Adrenal gland (tissue), 5 donors: ENCODE measurements at regions not wholly inside any gene's neighbourhood (a gene's known extent, or its start where the extent isn't known, plus 50 kb on each side); places are given as distances from the start of the nearest gene placed in this dataset.

ENCODE experiments used
- POLR2A ChIP-seq, 2 donors: fragments of 450-650 bp; IDR thresholded peaks; one replicate each; pipeline ENCODE4 v1.6.1; 2017; ENCODE audit warnings: antibody characterized with exemption in 2 of 2, mild to moderate bottlenecking in 2 of 2, moderate library complexity in 1 of 2
- TF ChIP-seq, protein P1 (sequence below), 6 experiments: fragments of 450-650 bp in 4 of 6; fragments of 200-600 bp in 2 of 6; sonication (generic) in 1 of 6; IDR thresholded peaks; 1 replicate in 5 of 6; 2 replicates in 1 of 6; pipeline versions ENCODE4 v1.5.1 to v1.8.0; 2016 to 2021; ENCODE audit warnings: antibody characterized with exemption in 6 of 6, mild to moderate bottlenecking in 2 of 6, moderate library complexity in 1 of 6
- donor health status: DM: no; HTN: no; CAD: no.

DNA sequence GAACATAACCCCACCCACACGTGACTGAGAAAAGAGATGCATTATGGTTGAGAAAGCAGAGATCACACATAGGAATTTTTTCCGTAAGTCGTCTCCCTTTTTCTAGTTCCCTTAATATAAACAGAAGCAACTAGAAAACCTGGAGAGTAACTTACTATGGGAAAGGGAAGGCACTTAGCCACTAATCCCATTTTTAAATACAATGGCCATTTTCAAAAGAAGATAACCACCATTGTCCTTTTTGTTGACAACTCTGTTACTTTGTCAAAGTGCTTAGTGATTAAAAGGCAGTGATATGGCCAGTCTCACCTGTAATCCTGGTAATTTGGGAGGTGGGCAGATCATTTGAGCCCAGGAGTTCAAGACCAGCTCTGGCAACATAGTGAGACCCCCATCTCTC, 184.4 kb upstream of the UMPS start:
- TF ChIP-seq, protein P1, sequence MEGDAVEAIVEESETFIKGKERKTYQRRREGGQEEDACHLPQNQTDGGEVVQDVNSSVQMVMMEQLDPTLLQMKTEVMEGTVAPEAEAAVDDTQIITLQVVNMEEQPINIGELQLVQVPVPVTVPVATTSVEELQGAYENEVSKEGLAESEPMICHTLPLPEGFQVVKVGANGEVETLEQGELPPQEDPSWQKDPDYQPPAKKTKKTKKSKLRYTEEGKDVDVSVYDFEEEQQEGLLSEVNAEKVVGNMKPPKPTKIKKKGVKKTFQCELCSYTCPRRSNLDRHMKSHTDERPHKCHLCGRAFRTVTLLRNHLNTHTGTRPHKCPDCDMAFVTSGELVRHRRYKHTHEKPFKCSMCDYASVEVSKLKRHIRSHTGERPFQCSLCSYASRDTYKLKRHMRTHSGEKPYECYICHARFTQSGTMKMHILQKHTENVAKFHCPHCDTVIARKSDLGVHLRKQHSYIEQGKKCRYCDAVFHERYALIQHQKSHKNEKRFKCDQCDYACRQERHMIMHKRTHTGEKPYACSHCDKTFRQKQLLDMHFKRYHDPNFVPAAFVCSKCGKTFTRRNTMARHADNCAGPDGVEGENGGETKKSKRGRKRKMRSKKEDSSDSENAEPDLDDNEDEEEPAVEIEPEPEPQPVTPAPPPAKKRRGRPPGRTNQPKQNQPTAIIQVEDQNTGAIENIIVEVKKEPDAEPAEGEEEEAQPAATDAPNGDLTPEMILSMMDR (IDR thresholded peaks at IDR 0.05): no peak
- no peak for TF ChIP-seq POLR2A (IDR thresholded peaks at IDR 0.05)
